ENCODE measurements at regions not wholly inside any gene's neighbourhood (a gene's known extent, or its start where the extent isn't known, plus 50 kb on each side); places are given as distances from the start of the nearest gene placed in this dataset.

DNA sequence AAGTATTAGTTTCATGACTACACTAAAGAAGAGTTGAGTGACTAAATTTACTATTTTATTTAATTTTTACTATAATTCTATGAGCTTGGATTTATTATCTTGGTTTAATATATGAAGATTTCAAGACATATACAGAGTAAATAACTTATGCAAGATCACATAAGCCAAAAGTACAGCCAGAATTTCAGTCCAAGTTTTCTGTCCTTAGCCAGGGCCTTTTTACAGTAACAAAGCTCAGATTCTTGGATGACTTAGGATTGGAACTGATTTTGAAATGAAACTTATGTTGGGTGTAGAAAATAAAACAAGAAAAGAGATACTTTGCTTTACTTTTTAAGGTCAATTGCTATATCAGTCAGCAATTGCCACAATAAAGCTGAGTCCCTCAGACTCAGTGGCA, 170.3 kb downstream of the MARCHF11 start (continued):
- TF ChIP-seq, protein P1, sequence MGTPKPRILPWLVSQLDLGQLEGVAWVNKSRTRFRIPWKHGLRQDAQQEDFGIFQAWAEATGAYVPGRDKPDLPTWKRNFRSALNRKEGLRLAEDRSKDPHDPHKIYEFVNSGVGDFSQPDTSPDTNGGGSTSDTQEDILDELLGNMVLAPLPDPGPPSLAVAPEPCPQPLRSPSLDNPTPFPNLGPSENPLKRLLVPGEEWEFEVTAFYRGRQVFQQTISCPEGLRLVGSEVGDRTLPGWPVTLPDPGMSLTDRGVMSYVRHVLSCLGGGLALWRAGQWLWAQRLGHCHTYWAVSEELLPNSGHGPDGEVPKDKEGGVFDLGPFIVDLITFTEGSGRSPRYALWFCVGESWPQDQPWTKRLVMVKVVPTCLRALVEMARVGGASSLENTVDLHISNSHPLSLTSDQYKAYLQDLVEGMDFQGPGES (IDR thresholded peaks at IDR 0.05; ENCODE audit: low read depth, low read length), result no peak

DNA sequence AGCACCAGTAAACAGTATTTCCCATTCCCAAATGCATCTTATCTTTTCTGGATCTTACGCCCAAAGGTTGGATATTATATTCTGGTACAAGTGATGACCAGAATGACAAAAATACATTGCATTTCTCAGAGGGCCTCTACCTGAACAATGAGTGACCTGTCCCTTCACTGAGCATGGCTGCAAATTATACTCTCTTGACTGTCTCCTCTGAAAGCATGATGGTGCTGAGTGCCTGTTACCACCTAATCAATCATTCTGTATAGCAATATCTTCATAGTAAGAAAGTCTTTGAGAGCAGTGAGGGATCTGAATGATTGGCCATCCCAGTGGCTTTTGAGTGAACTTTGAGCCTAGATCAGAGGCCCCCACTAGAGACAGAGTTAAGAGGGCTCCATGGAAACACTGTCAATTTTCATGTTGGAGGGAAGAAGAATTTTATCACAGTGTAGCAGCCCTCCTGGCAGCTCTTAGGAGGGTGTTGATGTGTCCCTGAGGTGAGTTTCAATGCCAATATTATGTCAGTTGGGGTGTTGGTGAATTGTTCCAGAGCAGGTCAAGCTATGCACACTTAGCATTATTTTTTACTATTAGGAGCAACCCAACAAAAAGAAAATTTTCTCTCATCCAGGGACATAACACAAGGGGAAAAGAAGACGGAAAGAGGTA, 171.7 kb downstream of the MARCHF11 start:
- no peaks in the 10 kb centered on the region; a peak in 1 of 4 replicates for H3K4me1 ChIP-seq (ENCODE audit: control insufficient read depth in 1 of 2, insufficient read depth in 2 of 2, low read depth in 1 of 2, low read length in 1 of 2)
- no peak for TF ChIP-seq EZH2phosphoT487 (IDR thresholded peaks at IDR 0.05; ENCODE audit: borderline replicate concordance, low read depth)
- TF ChIP-seq GATA2 (CRISPR knock-in tag; IDR thresholded peaks at IDR 0.05), result no peak
- TF ChIP-seq, protein P2, sequence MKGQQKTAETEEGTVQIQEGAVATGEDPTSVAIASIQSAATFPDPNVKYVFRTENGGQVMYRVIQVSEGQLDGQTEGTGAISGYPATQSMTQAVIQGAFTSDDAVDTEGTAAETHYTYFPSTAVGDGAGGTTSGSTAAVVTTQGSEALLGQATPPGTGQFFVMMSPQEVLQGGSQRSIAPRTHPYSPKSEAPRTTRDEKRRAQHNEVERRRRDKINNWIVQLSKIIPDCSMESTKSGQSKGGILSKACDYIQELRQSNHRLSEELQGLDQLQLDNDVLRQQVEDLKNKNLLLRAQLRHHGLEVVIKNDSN (IDR thresholded peaks at IDR 0.05; ENCODE audit: borderline replicate concordance, low read depth), result no peak
- no peak for TF ChIP-seq YY1 (IDR thresholded peaks at IDR 0.05; ENCODE audit: low read depth)
- no peaks in the 10 kb centered on the region for H3K9me2 ChIP-seq
- no peaks in the 10 kb centered on the region for H3K79me2 ChIP-seq (ENCODE audit: insufficient read depth)
- ChIA-PET CTCF (interaction anchor here (0.6 to 1.2 kb wide), 4 partner anchors 12 to 232 kb away, joined by 3 to 9 read pairs (median 3); no protein-coding TSS in a partner anchor), POLR2A (no interaction called here)
- H3K9ac ChIP-seq, result no peak overlapping the region
- no peaks in the 10 kb centered on the region for H3F3A ChIP-seq (replicated peaks; ENCODE audit: insufficient read depth)
- H3K4me2 ChIP-seq, result no peak overlapping the region
- H2AFZ ChIP-seq (ENCODE audit: low read depth), result no peak overlapping the region
- H3K27me3 ChIP-seq (ENCODE audit: insufficient read depth), result no peaks in the 10 kb centered on the region
- WGBS (ENCODE audit: low lambda C conversion rate), result 49% methylated on average over 2 of the region's 2 CpGs
- H4K20me1 ChIP-seq (ENCODE audit: insufficient read depth), result no peaks in the 10 kb centered on the region
- no peaks in the 10 kb centered on the region for H3K36me3 ChIP-seq (replicated peaks in 1 of 2; ENCODE audit: control insufficient read depth in 1 of 2, insufficient read depth in 2 of 2, low read length in 1 of 2)
- DNase-seq, result no peak
- no peak overlapping the region for H3K27ac ChIP-seq (ENCODE audit: low read depth in 2 of 2, low read length in 1 of 2)
- no peak overlapping the region for H3K4me3 ChIP-seq (ENCODE audit: low read depth in 2 of 2, low read length in 1 of 2)
- no peaks in the 10 kb centered on the region for H3K9me3 ChIP-seq

DNA sequence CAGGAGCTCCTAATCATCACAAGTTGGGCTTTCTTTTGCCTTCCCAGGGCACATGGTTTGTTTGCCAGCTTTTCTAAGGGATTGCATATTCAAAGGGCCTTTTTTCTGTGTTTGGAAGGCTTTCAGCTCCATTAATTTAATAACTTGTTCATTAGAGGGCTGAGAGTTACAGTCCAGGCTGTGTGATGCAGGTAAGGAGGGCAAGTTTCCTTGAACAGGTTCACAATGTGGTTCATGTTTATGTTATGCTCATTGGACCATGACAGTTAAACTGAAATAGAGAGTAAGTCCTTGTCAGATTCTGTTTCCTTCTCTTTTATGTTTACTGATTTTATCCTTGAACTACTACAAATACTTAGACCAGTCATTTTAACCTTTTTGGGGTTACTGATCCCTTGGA, 174.4 kb downstream of the MARCHF11 start:
- Histone ChIP-seq H3K9ac (no peak overlapping the region), H3F3A (replicated peaks; ENCODE audit: insufficient read depth) (no peaks in the 10 kb centered on the region), H3K4me1 (ENCODE audit: control insufficient read depth in 1 of 2, insufficient read depth in 2 of 2, low read depth in 1 of 2, low read length in 1 of 2) (no peaks in the 10 kb centered on the region; a peak in 1 of 4 replicates), H3K4me2 (no peak overlapping the region), H3K9me3 (no peaks in the 10 kb centered on the region), H2AFZ (ENCODE audit: low read depth) (no peak overlapping the region), H3K27me3 (ENCODE audit: insufficient read depth) (no peaks in the 10 kb centered on the region), H3K9me2 (no peaks in the 10 kb centered on the region), H3K79me2 (ENCODE audit: insufficient read depth) (no peaks in the 10 kb centered on the region), H3K27ac (ENCODE audit: low read depth in 2 of 2, low read length in 1 of 2) (no peak overlapping the region), H3K4me3 (ENCODE audit: low read depth in 2 of 2, low read length in 1 of 2) (no peak overlapping the region), H3K36me3 (replicated peaks in 1 of 2; ENCODE audit: control insufficient read depth in 1 of 2, insufficient read depth in 2 of 2, low read length in 1 of 2) (no peaks in the 10 kb centered on the region), H4K20me1 (ENCODE audit: insufficient read depth) (no peaks in the 10 kb centered on the region)
- DNase-seq, result no peak
- POLR2A ChIA-PET, result no interaction called here
- CTCF ChIA-PET, result interaction anchor here (1.1 to 2.0 kb wide), 2 partner anchors 9 to 10 kb away, joined by 3 to 6 read pairs; no protein-coding TSS in a partner anchor
- TF ChIP-seq FOXJ3 (CRISPR knock-in tag; IDR thresholded peaks at IDR 0.05) (no peak), RFX5 (IDR thresholded peaks at IDR 0.05; ENCODE audit: low read length) (no peak), ELF1 (IDR thresholded peaks at IDR 0.05) (no peak), NRF1 (IDR thresholded peaks at IDR 0.05; ENCODE audit: low read depth, low read length) (no peak), RAD21 (IDR thresholded peaks at IDR 0.05; ENCODE audit: low read length) (no peak), SMC3 (IDR thresholded peaks at IDR 0.05; ENCODE audit: low read depth, low read length) (no peak), EP300 (IDR thresholded peaks at IDR 0.05; ENCODE audit: borderline replicate concordance in 1 of 2, low read depth in 1 of 2, low read length in 1 of 2) (no peak), YY1 (IDR thresholded peaks at IDR 0.05; ENCODE audit: low read depth) (no peak), CHD2 (IDR thresholded peaks at IDR 0.05; ENCODE audit: low read length, partially characterized antibody) (no peak), TCF12 (IDR thresholded peaks at IDR 0.05) (no peak), GABPA (IDR thresholded peaks at IDR 0.05; ENCODE audit: low read depth) (no peak)
- TF ChIP-seq, protein P3, sequence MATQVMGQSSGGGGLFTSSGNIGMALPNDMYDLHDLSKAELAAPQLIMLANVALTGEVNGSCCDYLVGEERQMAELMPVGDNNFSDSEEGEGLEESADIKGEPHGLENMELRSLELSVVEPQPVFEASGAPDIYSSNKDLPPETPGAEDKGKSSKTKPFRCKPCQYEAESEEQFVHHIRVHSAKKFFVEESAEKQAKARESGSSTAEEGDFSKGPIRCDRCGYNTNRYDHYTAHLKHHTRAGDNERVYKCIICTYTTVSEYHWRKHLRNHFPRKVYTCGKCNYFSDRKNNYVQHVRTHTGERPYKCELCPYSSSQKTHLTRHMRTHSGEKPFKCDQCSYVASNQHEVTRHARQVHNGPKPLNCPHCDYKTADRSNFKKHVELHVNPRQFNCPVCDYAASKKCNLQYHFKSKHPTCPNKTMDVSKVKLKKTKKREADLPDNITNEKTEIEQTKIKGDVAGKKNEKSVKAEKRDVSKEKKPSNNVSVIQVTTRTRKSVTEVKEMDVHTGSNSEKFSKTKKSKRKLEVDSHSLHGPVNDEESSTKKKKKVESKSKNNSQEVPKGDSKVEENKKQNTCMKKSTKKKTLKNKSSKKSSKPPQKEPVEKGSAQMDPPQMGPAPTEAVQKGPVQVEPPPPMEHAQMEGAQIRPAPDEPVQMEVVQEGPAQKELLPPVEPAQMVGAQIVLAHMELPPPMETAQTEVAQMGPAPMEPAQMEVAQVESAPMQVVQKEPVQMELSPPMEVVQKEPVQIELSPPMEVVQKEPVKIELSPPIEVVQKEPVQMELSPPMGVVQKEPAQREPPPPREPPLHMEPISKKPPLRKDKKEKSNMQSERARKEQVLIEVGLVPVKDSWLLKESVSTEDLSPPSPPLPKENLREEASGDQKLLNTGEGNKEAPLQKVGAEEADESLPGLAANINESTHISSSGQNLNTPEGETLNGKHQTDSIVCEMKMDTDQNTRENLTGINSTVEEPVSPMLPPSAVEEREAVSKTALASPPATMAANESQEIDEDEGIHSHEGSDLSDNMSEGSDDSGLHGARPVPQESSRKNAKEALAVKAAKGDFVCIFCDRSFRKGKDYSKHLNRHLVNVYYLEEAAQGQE (IDR thresholded peaks at IDR 0.05; ENCODE audit: low read depth, low read length), result no peak
- TF ChIP-seq, protein P4, sequence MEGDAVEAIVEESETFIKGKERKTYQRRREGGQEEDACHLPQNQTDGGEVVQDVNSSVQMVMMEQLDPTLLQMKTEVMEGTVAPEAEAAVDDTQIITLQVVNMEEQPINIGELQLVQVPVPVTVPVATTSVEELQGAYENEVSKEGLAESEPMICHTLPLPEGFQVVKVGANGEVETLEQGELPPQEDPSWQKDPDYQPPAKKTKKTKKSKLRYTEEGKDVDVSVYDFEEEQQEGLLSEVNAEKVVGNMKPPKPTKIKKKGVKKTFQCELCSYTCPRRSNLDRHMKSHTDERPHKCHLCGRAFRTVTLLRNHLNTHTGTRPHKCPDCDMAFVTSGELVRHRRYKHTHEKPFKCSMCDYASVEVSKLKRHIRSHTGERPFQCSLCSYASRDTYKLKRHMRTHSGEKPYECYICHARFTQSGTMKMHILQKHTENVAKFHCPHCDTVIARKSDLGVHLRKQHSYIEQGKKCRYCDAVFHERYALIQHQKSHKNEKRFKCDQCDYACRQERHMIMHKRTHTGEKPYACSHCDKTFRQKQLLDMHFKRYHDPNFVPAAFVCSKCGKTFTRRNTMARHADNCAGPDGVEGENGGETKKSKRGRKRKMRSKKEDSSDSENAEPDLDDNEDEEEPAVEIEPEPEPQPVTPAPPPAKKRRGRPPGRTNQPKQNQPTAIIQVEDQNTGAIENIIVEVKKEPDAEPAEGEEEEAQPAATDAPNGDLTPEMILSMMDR (IDR thresholded peaks at IDR 0.05), result no peak
- TF ChIP-seq, protein P5, sequence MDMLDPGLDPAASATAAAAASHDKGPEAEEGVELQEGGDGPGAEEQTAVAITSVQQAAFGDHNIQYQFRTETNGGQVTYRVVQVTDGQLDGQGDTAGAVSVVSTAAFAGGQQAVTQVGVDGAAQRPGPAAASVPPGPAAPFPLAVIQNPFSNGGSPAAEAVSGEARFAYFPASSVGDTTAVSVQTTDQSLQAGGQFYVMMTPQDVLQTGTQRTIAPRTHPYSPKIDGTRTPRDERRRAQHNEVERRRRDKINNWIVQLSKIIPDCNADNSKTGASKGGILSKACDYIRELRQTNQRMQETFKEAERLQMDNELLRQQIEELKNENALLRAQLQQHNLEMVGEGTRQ (IDR thresholded peaks at IDR 0.05; ENCODE audit: borderline replicate concordance, low read depth, low read length), result no peak
